ENCODE measurements at regions not wholly inside any gene's neighbourhood (a gene's known extent, or its start where the extent isn't known, plus 50 kb on each side); places are given as distances from the start of the nearest gene placed in this dataset.
"Not testable (repeated sequence)": the region's sequence is repeated elsewhere in the genome, so short reads cannot be mapped to it uniquely, and the experiment has no call there.

GRCh38 chr15:70602834-70603560, 160.4 kb downstream of the UACA start:
- DNase-seq (ENCODE audit: low read depth), result no peak

GRCh38 chr15:70602281-70602680, 161.1 kb downstream of the UACA start:
- DNase-seq (ENCODE audit: low read depth), result no peak

- DNase-seq (ENCODE audit: low read depth), result no peak
These were observed 165.4 kb downstream of the UACA start for GRCh38 chr15:70597945-70598344.

GRCh38 chr15:70597056-70597603, 166.2 kb downstream of the UACA start:
- peak; percentile 72 for DNase-seq (ENCODE audit: low read depth)

- peak; percentile 96 for DNase-seq (ENCODE audit: low read depth)
These were observed 166.9 kb downstream of the UACA start for GRCh38 chr15:70596354-70597055.

GRCh38 chr15:70593795-70594194, 169.6 kb downstream of the UACA start:
- no peak for DNase-seq (ENCODE audit: low read depth)

- DNase-seq (ENCODE audit: low read depth), result no peak
These were observed 173.6 kb downstream of the UACA start for GRCh38 chr15:70589728-70590127.

- DNase-seq (ENCODE audit: low read depth), result peak; percentile 90
These were observed 174.1 kb downstream of the UACA start for GRCh38 chr15:70589221-70589620.

- DNase-seq (ENCODE audit: low read depth), result no peak
These were observed 174.7 kb downstream of the UACA start for GRCh38 chr15:70588613-70589012.

GRCh38 chr15:70587896-70588567, 175.3 kb downstream of the UACA start:
- no peak for DNase-seq (ENCODE audit: low read depth)

- DNase-seq (ENCODE audit: low read depth), result not testable (repeated sequence)
These were observed 176.2 kb downstream of the UACA start for GRCh38 chr15:70587012-70587634.

- DNase-seq (ENCODE audit: low read depth), result no peak
These were observed 177.1 kb downstream of the UACA start for GRCh38 chr15:70586241-70586640.

- DNase-seq (ENCODE audit: low read depth), result no peak
These were observed 177.7 kb downstream of the UACA start for GRCh38 chr15:70585707-70586034.

GRCh38 chr15:70584838-70585706, 178.3 kb downstream of the UACA start:
- DNase-seq (ENCODE audit: low read depth), result peak; percentile 88

GRCh38 chr15:70584441-70584837, 178.9 kb downstream of the UACA start:
- DNase-seq (ENCODE audit: low read depth), result no peak

- DNase-seq (ENCODE audit: low read depth), result no peak
These were observed 180.4 kb downstream of the UACA start for GRCh38 chr15:70583006-70583405.

GRCh38 chr15:70582143-70582945, 181.0 kb downstream of the UACA start:
- peak; percentile 68 for DNase-seq (ENCODE audit: low read depth)

GRCh38 chr15:70580958-70581357, 182.4 kb downstream of the UACA start:
- DNase-seq (ENCODE audit: low read depth), result no peak

- DNase-seq (ENCODE audit: low read depth), result no peak
These were observed 183.1 kb downstream of the UACA start for GRCh38 chr15:70580286-70580685.

GRCh38 chr15:70579766-70580165, 183.6 kb downstream of the UACA start:
- DNase-seq (ENCODE audit: low read depth), result no peak

Measured in M059J (cell line).